ENCODE measurements at regions not wholly inside any gene's neighbourhood (a gene's known extent, or its start where the extent isn't known, plus 50 kb on each side); places are given as distances from the start of the nearest gene placed in this dataset.

DNA sequence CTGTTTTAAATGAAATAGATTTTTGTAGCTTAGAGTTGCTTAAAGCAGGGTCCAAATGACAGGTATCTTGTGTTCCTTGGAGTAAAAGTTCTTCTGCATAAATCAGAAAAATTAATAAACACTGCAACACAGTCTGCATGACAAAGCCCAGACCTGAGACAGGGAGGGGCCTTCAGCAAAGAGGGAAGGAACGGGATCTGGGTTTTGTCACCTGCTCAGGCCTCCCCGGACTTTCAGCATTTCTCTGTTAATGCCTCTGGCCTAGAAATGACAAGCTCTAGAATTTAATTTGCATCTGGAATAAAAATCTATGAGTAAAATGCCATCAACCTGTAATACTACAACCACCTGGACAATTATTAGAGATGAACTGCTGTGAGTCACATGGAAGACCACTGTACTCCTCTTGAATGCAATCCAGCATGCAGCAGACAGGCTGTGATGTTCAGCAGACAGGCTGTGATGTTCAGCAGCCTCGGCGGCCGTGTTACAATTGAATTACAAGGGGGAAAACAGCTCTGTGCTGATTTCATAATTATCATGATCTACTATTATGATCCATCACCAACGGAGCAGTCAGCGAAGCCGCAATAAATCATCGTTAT lies 170.2 kb downstream of the TOX3 start:
- no peak overlapping the region for H3K4me3 Mint-ChIP-seq (ENCODE audit: unreplicated experiment)
- no peak for DNase-seq (ENCODE audit: low spot score)
- no peaks in the 10 kb centered on the region for H3K27me3 Mint-ChIP-seq (ENCODE audit: low read depth)
- no peaks in the 10 kb centered on the region for H3K36me3 Mint-ChIP-seq (ENCODE audit: low read depth)
- TF ChIP-seq, protein P1, sequence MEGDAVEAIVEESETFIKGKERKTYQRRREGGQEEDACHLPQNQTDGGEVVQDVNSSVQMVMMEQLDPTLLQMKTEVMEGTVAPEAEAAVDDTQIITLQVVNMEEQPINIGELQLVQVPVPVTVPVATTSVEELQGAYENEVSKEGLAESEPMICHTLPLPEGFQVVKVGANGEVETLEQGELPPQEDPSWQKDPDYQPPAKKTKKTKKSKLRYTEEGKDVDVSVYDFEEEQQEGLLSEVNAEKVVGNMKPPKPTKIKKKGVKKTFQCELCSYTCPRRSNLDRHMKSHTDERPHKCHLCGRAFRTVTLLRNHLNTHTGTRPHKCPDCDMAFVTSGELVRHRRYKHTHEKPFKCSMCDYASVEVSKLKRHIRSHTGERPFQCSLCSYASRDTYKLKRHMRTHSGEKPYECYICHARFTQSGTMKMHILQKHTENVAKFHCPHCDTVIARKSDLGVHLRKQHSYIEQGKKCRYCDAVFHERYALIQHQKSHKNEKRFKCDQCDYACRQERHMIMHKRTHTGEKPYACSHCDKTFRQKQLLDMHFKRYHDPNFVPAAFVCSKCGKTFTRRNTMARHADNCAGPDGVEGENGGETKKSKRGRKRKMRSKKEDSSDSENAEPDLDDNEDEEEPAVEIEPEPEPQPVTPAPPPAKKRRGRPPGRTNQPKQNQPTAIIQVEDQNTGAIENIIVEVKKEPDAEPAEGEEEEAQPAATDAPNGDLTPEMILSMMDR (IDR thresholded peaks at IDR 0.05) = no peak
- H3K4me1 Mint-ChIP-seq (ENCODE audit: low read depth) = no peaks in the 10 kb centered on the region
- no peak overlapping the region for H3K27ac Mint-ChIP-seq (ENCODE audit: unreplicated experiment)
- H3K9me3 Mint-ChIP-seq (ENCODE audit: low read depth) = peaks cover 10% of the 10 kb centered on the region

DNA sequence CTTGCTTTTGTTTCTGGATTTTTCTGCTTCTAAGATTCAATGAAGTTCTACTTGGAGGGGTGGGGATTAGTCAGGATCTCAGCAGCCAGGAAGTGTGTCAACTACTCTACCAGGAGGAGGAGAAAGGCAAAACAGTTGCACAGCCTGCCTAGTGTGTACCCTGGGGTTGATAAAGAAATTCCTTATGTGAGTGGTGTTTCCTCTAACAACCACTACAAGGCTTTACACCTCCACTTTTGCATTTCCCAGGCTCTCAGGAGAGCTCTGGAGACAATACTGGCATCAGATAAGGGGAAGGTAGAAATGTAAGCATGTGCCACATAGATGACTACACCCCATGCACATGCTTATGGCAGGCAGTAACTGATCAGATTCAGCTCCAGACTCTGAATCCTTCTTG lies 174.6 kb downstream of the TOX3 start:
- Mint-ChIP-seq H3K9me3 (ENCODE audit: low read depth) (peaks cover 10% of the 10 kb centered on the region), H3K4me3 (ENCODE audit: unreplicated experiment) (no peak overlapping the region), H3K27me3 (ENCODE audit: low read depth) (no peaks in the 10 kb centered on the region), H3K4me1 (ENCODE audit: low read depth) (no peaks in the 10 kb centered on the region), H3K36me3 (ENCODE audit: low read depth) (no peaks in the 10 kb centered on the region), H3K27ac (ENCODE audit: unreplicated experiment) (no peak overlapping the region)
- DNase-seq (ENCODE audit: low spot score) = no peak
- TF ChIP-seq, protein P1 (IDR thresholded peaks at IDR 0.05) = no peak

DNA sequence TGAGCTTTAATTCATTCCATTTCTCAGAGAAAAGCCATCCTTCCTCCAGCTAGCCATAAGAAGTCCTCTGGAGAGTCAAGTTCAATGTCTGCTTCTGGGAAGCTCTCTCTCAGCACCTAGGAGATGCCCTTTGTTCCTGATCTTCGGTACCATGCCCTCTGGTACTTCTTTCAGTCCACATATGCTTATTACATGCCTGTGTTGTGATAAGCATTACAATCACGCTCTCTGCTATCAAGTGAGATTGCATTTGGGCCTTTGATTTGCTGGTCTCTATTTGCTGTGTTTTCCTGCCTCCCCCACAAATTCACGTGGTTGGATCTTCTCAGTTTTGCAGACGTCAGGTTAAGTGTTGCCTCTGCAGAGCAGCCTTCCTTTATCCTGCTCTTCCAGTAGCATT lies 178.1 kb downstream of the TOX3 start:
- peaks cover 2% of the 10 kb centered on the region for H3K27me3 Mint-ChIP-seq (ENCODE audit: low read depth)
- H3K27ac Mint-ChIP-seq (ENCODE audit: unreplicated experiment) = no peak overlapping the region
- TF ChIP-seq, protein P1 (IDR thresholded peaks at IDR 0.05) = no peak
- H3K9me3 Mint-ChIP-seq (ENCODE audit: low read depth) = peaks cover 9% of the 10 kb centered on the region
- no peaks in the 10 kb centered on the region for H3K36me3 Mint-ChIP-seq (ENCODE audit: low read depth)
- DNase-seq (ENCODE audit: low spot score) = no peak
- H3K4me1 Mint-ChIP-seq (ENCODE audit: low read depth) = no peaks in the 10 kb centered on the region
- no peak overlapping the region for H3K4me3 Mint-ChIP-seq (ENCODE audit: unreplicated experiment)

DNA sequence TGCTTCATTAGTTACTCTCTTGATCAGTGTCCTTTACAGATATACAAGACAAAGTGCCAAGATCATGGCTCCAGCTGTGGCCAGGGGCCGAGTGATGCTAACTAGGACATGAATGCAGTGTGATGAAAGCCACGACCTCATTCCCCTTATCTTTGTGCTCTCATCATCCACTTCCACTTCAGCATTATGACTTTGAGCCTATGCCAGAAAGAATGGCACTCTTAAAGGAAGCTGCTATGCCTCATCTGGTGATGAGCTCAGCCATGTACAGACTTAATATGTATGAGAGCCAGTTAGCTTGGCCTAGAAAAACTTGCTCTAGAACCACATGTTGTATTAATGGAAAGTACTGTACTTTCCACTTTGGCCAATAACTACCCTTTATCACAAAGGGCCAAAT lies 179.1 kb downstream of the TOX3 start:
- DNase-seq (ENCODE audit: low spot score) = no peak
- H3K4me1 Mint-ChIP-seq (ENCODE audit: low read depth) = no peaks in the 10 kb centered on the region
- H3K4me3 Mint-ChIP-seq (ENCODE audit: unreplicated experiment) = no peak overlapping the region
- H3K9me3 Mint-ChIP-seq (ENCODE audit: low read depth) = peaks cover under 1% of the 10 kb centered on the region
- H3K27ac Mint-ChIP-seq (ENCODE audit: unreplicated experiment) = no peak overlapping the region
- H3K36me3 Mint-ChIP-seq (ENCODE audit: low read depth) = no peaks in the 10 kb centered on the region
- H3K27me3 Mint-ChIP-seq (ENCODE audit: low read depth) = peaks cover 2% of the 10 kb centered on the region
- TF ChIP-seq, protein P1 (IDR thresholded peaks at IDR 0.05) = no peak

DNA sequence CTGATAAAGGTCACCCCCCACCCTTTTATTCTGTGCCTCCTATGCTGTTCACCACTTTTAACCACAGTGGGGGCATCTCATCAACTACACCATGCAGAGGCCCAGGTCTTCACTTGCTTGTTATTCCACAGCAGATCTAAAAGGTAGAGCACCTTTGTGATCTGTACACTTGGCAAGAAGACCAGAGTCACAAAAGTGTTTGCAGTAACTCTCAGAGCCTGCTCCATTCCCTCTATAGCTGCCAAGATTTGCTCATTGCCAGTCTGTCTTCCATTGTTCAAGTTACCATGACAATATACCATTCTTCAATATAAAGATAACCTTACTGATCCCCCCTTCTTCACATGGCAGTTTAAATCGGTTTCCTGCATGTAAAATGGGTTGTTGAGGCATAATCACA lies 180.0 kb downstream of the TOX3 start:
- Mint-ChIP-seq H3K4me3 (ENCODE audit: unreplicated experiment) (no peak overlapping the region), H3K9me3 (ENCODE audit: low read depth) (no peaks in the 10 kb centered on the region), H3K27me3 (ENCODE audit: low read depth) (peaks cover 2% of the 10 kb centered on the region), H3K4me1 (ENCODE audit: low read depth) (no peaks in the 10 kb centered on the region), H3K36me3 (ENCODE audit: low read depth) (no peaks in the 10 kb centered on the region), H3K27ac (ENCODE audit: unreplicated experiment) (no peak overlapping the region)
- no peak for DNase-seq (ENCODE audit: low spot score)
- TF ChIP-seq, protein P1 (IDR thresholded peaks at IDR 0.05) = no peak

All from chondrocyte (in vitro differentiated cells).